Esophagus squamous epithelium (tissue), 5 donors: ENCODE measurements at regions not wholly inside any gene's neighbourhood (a gene's known extent, or its start where the extent isn't known, plus 50 kb on each side); places are given as distances from the start of the nearest gene placed in this dataset.

ENCODE experiments used
- DNase-seq: peaks from one replicate; lab custom pipeline; 2025; lab: John Stamatoyannopoulos, UW
- H3K27ac ChIP-seq, 4 donors: fragments of 200-600 bp; sonication (generic); one replicate each; pipeline ENCODE4 v1.5.1; 2016 to 2019; ENCODE audit warnings: mild to moderate bottlenecking in 1 of 4
- H3K27me3 ChIP-seq, 4 donors: fragments of 200-600 bp; sonication (generic); 1 replicate in 3 of 4; 2 replicates in 1 of 4; pipeline versions ENCODE4 v1.5.1 to v1.6.0; 2017 to 2021; ENCODE audit warnings: antibody characterized with exemption in 1 of 4
- H3K36me3 ChIP-seq, 3 donors: fragments of 200-600 bp; sonication (generic); one replicate each; pipeline ENCODE4 v1.5.1; 2016 to 2019
- H3K4me1 ChIP-seq, 3 donors: fragments of 200-600 bp; sonication (generic); one replicate each; pipeline ENCODE4 v1.5.1; 2017 to 2019
- H3K4me3 ChIP-seq, 4 donors: fragments of 200-600 bp; sonication (generic); 1 replicate in 3 of 4; 2 replicates in 1 of 4; pipeline ENCODE4 v1.5.1; 2016 to 2019; ENCODE audit warnings: mild to moderate bottlenecking in 2 of 4, moderate library complexity in 1 of 4
- H3K9me3 ChIP-seq, 3 donors: fragments of 200-600 bp; sonication (generic); one replicate each; pipeline ENCODE4 v1.5.1; 2016 to 2019
- CTCF ChIP-seq, 6 experiments: fragments of 450-650 bp in 4 of 6; fragments of 200-600 bp in 2 of 6; sonication (generic) in 2 of 6; IDR thresholded peaks; one replicate each; pipeline ENCODE4 v1.5.1; 2016 to 2019; ENCODE audit warnings: antibody characterized with exemption in 6 of 6, mild to moderate bottlenecking in 4 of 6, moderate library complexity in 4 of 6
- POLR2A ChIP-seq, 4 donors: fragments of 450-650 bp; IDR thresholded peaks; one replicate each; pipeline ENCODE4 v1.6.1; 2017; ENCODE audit warnings: antibody characterized with exemption in 4 of 4, mild to moderate bottlenecking in 4 of 4, moderate library complexity in 3 of 4
- WGBS, 2 donors: methylation state at CpG; one replicate each; pipeline ENCODE4 v1.1.5; 2018; 5-methylcytosine and 5-hydroxymethylcytosine counted together
- intact Hi-C: fragments of 100-400 bp; cut with DNase I; formaldehyde crosslinking; loops from one replicate; pipeline ENCODE4 v1.15.0; 2022
- donor health status: DM: yes; HTN: yes; CAD: no.

DNA sequence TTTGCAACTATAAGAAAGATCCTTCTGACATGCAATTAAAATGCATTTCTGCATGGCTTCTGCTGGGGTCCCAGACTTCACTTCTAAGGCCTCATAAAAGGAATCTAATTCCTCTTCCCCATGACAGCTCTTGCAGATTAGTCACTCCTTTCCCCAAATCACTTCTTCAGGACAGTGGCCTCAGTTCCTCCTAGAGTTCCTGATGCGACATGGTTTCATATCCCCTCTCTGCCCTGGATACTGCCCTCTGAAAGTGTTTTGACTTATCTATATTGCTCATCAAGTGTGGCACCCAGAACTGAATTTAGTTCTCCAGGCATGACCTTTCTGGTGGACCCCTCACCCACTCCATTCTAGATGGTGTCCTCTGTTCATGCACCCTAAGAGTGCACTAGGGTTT is 238.1 kb downstream of the FOXO1 start:
- 86 to 100% methylated on average over 1 of the region's 1 CpG for WGBS, 2 donors
- H3K27me3 ChIP-seq = no peaks in the 10 kb centered on the region
- no peak overlapping the region for H3K27ac ChIP-seq
- no peak for TF ChIP-seq CTCF (IDR thresholded peaks at IDR 0.05)
- no peak for TF ChIP-seq POLR2A (IDR thresholded peaks at IDR 0.05)
- no peak overlapping the region for H3K4me3 ChIP-seq
- DNase-seq = no peak
- H3K36me3 ChIP-seq = no peaks in the 10 kb centered on the region
- no peaks in the 10 kb centered on the region for H3K4me1 ChIP-seq
- intact Hi-C loops = no loop called here
- no peaks in the 10 kb centered on the region for H3K9me3 ChIP-seq

GRCh38 chr13:40429706-40430545 is 236.5 kb downstream of the FOXO1 start:
- intact Hi-C loops = no loop called here
- no peaks in the 10 kb centered on the region for H3K4me1 ChIP-seq
- WGBS, 2 donors = 87 to 95% methylated on average over 10 of the region's 10 CpGs
- no peaks in the 10 kb centered on the region for H3K27me3 ChIP-seq
- no peak overlapping the region for H3K4me3 ChIP-seq
- no peaks in the 10 kb centered on the region for H3K36me3 ChIP-seq
- no peaks in the 10 kb centered on the region for H3K9me3 ChIP-seq
- DNase-seq = no peak
- no peak overlapping the region for H3K27ac ChIP-seq
- TF ChIP-seq POLR2A (IDR thresholded peaks at IDR 0.05) = no peak

GRCh38 chr13:40432018-40432978 is 234.1 kb downstream of the FOXO1 start:
- Histone ChIP-seq H3K4me1 (no peaks in the 10 kb centered on the region), H3K36me3 (no peaks in the 10 kb centered on the region), H3K27ac (no peak overlapping the region), H3K9me3 (no peaks in the 10 kb centered on the region), H3K4me3 (no peak overlapping the region), H3K27me3 (no peaks in the 10 kb centered on the region)
- TF ChIP-seq CTCF (IDR thresholded peaks at IDR 0.05) (no peak), POLR2A (IDR thresholded peaks at IDR 0.05) (no peak)
- 72 to 74% methylated on average over 5 of the region's 5 CpGs for WGBS, 2 donors
- intact Hi-C loops = no loop called here
- no peak for DNase-seq

DNA sequence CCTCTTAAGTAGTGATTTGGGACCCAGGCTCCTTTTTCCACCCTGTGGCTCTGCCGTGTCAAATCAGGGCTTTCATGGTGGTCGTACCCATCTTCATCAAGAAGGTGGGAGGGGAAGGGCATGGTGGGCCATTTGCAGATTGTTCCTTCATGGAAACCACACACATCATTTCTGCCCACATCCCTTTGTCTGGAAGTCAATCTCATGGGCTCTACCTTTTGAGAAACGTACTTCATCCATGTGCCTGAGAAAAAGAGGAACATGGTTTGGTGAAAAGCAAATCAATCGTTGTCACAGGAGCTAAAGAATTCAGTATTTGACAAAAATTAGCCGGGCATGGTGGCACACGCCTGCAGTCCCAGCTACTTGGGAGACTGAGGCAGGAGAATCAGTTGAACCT is 233.4 kb downstream of the FOXO1 start:
- 71 to 77% methylated on average over 6 of the region's 6 CpGs for WGBS, 2 donors
- Histone ChIP-seq H3K27ac (no peak overlapping the region), H3K36me3 (no peaks in the 10 kb centered on the region), H3K27me3 (no peaks in the 10 kb centered on the region), H3K4me1 (peaks cover 0 to under 1% (median 0%) of the 10 kb centered on the region in 3 donors), H3K9me3 (no peaks in the 10 kb centered on the region), H3K4me3 (no peak overlapping the region)
- intact Hi-C loops = no loop called here
- no peak for TF ChIP-seq CTCF (IDR thresholded peaks at IDR 0.05)
- TF ChIP-seq POLR2A (IDR thresholded peaks at IDR 0.05) = no peak
- DNase-seq = no peak

DNA sequence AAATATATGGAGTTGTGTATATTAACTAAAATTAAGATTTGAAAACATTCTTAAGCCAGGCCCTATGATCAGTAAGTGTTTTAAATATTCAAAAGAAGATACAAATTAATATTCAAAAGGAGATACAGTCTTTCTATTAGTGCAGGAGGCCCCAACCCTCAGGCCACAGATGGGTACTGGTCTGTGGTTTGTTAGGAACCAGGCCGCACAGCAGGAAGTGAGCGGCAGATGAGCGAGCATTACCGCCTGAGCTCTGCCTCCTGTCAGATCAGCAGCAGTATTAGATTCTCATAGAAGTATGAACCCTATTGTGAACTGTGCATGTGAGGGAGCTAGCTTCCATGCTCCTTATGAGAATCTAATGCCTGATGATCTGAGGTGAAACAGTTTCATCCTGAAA is 232.9 kb downstream of the FOXO1 start:
- Histone ChIP-seq H3K9me3 (no peaks in the 10 kb centered on the region), H3K27ac (no peak overlapping the region), H3K27me3 (no peaks in the 10 kb centered on the region), H3K4me1 (peaks cover 0 to 6% (median 6%) of the 10 kb centered on the region in 3 donors), H3K36me3 (no peaks in the 10 kb centered on the region), H3K4me3 (no peak overlapping the region)
- TF ChIP-seq CTCF (IDR thresholded peaks at IDR 0.05) = no peak
- no peak for TF ChIP-seq POLR2A (IDR thresholded peaks at IDR 0.05)
- no peak for DNase-seq
- 79 to 89% methylated on average over 4 of the region's 4 CpGs for WGBS, 2 donors
- intact Hi-C loops = no loop called here
